Pancreas (tissue), 10 donors: ENCODE measurements at regions not wholly inside any gene's neighbourhood (a gene's known extent, or its start where the extent isn't known, plus 50 kb on each side); places are given as distances from the start of the nearest gene placed in this dataset.

Source experiments
- ATAC-seq, 4 donors: fragments of 200-7000 bp; cut with Tn5 transposase; one replicate each; pipeline versions ENCODE4 v1.8.0 to v1.9.1; 2020; ENCODE audit warnings: mild to moderate bottlenecking in 4 of 4, moderate library complexity in 4 of 4
- DNase-seq, 6 donors: peaks; one replicate each; pipeline ENCODE4 v3.0.0-alpha.2; 2020
- FAIRE-seq: peaks from 2 replicates; lab custom pipeline; 2012; peaks lifted over from hg19 to GRCh38; lab: Jason Lieb, UNC
- H3K27ac ChIP-seq, 4 donors: fragments of 200-600 bp; sonication (generic); 1 replicate in 3 of 4; 2 replicates in 1 of 4; pipeline versions ENCODE4 v1.5.0 to v1.8.0; 2020
- H3K27me3 ChIP-seq, 4 donors: fragments of 200-600 bp; one replicate each; pipeline ENCODE4 v1.8.0; 2021
- H3K36me3 ChIP-seq, 3 donors: fragments of 200-600 bp; sonication (generic) in 1 of 3; one replicate each; pipeline versions ENCODE4 v1.5.0 to v1.8.0; 2020 to 2021
- H3K4me1 ChIP-seq, 3 donors: fragments of 200-600 bp; one replicate each; pipeline ENCODE4 v1.8.0; 2021
- H3K4me3 ChIP-seq, 4 donors: fragments of 200-600 bp; sonication (generic) in 2 of 4; one replicate each; pipeline versions ENCODE4 v1.5.0 to v1.8.0; 2020 to 2021
- H3K9me3 ChIP-seq, 4 donors: fragments of 200-600 bp; one replicate each; pipeline ENCODE4 v1.8.0; 2021
- WGBS, 2 donors: extraction: QIAGEN DNeasy Blood & Tissue Kit; methylation state at CpG; one replicate each; pipeline ENCODE4 v1.1.7; 2013; 5-methylcytosine and 5-hydroxymethylcytosine counted together
- intact Hi-C, 3 donors: fragments of 100-400 bp; cut with DNase I; formaldehyde crosslinking; loops; one replicate each; pipeline versions ENCODE4 v1.11.1 to v1.14.2; 2022
- TF ChIP-seq, protein P1 (sequence below), 4 donors: fragments of 200-600 bp; sonication (generic) in 3 of 4; IDR thresholded peaks; one replicate each; pipeline versions ENCODE4 v1.5.0 to v1.8.0; 2021; ENCODE audit warnings: antibody characterized with exemption in 4 of 4
- donor health status: healthy with polysubstance abuse.
- donor health status: DM: no; HTN: no; CAD: no; lungs with moderate emphysema.
- donor health status: DM: no; HTN: no; CAD: no.
- donor health status: control.
- donor health status: control.
- donor health status: Bipolar disorder and iron deficiency.
- donor health status: DM: yes; HTN: yes; CAD: no.
- donor health status: DM: no; HTN: no; CAD: no.
- donor health status: DM: no; HTN: no; CAD: no.
- donor health status: DM: yes; HTN: yes; CAD: no.

DNA sequence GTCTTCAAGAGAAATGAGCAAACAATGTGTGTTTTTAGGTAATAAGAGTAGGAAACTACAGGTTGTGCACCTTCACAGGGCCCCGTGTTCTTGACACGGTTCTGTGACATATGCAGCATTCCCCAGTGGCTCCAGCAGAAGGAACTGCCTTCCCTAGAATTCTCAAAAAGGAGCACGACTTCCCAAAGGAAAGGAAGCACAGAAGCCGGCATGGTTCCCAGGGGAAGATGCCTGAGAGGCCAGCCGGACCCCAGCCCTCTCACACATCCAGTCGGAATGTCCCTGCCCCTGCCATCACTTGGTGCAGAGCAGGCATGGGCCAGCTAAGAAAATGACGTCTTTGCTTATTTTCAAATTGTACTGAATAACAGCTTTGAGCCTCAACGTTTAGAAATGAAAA lies 187.3 kb upstream of the NSMCE3 start:
- Histone ChIP-seq H3K4me1 (no peaks in the 10 kb centered on the region), H3K27me3 (no peaks in the 10 kb centered on the region), H3K4me3 (no peak overlapping the region), H3K36me3 (no peaks in the 10 kb centered on the region), H3K27ac (no peak overlapping the region), H3K9me3 (no peaks in the 10 kb centered on the region)
- TF ChIP-seq, protein P1, sequence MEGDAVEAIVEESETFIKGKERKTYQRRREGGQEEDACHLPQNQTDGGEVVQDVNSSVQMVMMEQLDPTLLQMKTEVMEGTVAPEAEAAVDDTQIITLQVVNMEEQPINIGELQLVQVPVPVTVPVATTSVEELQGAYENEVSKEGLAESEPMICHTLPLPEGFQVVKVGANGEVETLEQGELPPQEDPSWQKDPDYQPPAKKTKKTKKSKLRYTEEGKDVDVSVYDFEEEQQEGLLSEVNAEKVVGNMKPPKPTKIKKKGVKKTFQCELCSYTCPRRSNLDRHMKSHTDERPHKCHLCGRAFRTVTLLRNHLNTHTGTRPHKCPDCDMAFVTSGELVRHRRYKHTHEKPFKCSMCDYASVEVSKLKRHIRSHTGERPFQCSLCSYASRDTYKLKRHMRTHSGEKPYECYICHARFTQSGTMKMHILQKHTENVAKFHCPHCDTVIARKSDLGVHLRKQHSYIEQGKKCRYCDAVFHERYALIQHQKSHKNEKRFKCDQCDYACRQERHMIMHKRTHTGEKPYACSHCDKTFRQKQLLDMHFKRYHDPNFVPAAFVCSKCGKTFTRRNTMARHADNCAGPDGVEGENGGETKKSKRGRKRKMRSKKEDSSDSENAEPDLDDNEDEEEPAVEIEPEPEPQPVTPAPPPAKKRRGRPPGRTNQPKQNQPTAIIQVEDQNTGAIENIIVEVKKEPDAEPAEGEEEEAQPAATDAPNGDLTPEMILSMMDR (IDR thresholded peaks at IDR 0.05) = no peak
- FAIRE-seq (no peak), ATAC-seq (no peak), DNase-seq (no peak)
- 76 to 80% methylated on average over 8 of the region's 8 CpGs for WGBS, 2 donors
- intact Hi-C loops = no loop called here

DNA sequence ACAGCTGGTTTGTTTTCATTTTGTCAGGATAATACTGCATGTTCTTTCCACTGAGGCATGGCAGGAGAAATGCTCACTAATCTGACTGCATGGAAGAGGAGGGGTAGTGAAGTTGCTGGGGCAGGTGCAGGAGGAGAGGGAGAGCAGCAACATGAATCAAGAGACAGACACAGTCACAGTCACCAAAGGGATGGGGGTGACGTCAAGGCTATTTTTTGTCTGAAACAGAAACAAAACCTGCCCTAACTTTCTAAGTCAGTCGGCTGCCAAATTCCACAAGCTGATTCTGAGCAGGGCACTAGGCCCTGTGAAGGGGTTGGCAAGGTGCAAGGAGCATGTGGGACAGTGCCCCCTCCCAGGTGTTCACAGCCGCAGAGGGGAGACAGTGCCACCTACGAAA lies 186.6 kb upstream of the NSMCE3 start:
- Histone ChIP-seq H3K27ac (no peak overlapping the region), H3K9me3 (no peaks in the 10 kb centered on the region), H3K27me3 (no peaks in the 10 kb centered on the region), H3K4me1 (no peaks in the 10 kb centered on the region), H3K4me3 (no peak overlapping the region), H3K36me3 (no peaks in the 10 kb centered on the region)
- ATAC-seq = no peak
- FAIRE-seq = no peak
- intact Hi-C loops = no loop called here
- TF ChIP-seq, protein P1 (IDR thresholded peaks at IDR 0.05) = no peak
- WGBS, 2 donors = 80 to 82% methylated on average over 4 of the region's 4 CpGs
- no peak for DNase-seq

DNA sequence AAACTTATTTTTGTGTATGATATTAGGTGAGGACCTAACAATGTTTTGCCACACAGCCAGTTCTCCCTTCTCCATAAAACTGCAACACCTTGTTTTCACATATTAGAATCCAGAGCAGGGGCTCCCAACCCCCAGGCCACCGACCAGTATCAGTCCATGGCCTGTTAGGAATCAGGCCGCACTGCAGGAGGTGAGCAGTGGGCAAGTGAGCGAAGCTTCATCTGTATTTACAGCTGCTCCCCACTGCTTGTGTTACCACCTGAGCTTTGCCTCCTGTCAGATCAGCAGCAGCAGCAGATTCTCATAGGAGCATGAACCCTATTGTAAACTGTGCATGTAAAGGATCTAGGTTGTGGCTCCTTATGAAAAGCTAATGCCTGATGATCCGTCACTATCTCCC lies 185.9 kb upstream of the NSMCE3 start:
- Histone ChIP-seq H3K4me3 (no peak overlapping the region), H3K4me1 (no peaks in the 10 kb centered on the region), H3K9me3 (no peaks in the 10 kb centered on the region), H3K27ac (no peak overlapping the region), H3K27me3 (no peaks in the 10 kb centered on the region), H3K36me3 (no peaks in the 10 kb centered on the region)
- no peak for FAIRE-seq
- DNase-seq = no peak
- intact Hi-C loops = no loop called here
- WGBS, 2 donors = 93 to 97% methylated on average over 4 of the region's 4 CpGs
- TF ChIP-seq, protein P1 (IDR thresholded peaks at IDR 0.05) = no peak
- no peak for ATAC-seq

DNA sequence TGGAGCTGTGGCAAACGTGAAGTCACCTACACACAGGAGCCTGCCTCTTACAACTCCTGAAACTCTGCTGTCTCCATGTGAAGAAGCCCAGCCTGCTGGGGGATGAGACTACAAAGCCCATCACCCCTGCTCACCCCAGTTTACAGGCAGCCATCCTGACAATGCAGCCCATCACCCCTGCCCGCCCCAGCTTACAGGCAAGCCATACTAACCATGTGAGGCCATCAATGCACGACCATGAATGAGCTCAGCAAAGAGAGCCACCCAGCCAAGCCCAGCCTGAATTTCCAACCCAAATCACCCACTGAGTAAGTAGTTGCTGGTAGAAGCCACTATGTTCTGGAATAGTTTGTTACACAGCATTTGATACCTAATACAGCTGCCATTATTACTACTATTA lies 185.4 kb upstream of the NSMCE3 start:
- 85 to 88% methylated on average over 3 of the region's 3 CpGs for WGBS, 2 donors
- ATAC-seq (no peak), DNase-seq (no peak), FAIRE-seq (no peak)
- Histone ChIP-seq H3K27ac (no peak overlapping the region), H3K36me3 (no peaks in the 10 kb centered on the region), H3K27me3 (no peaks in the 10 kb centered on the region), H3K9me3 (no peaks in the 10 kb centered on the region), H3K4me3 (no peak overlapping the region), H3K4me1 (no peaks in the 10 kb centered on the region)
- intact Hi-C loops = no loop called here
- TF ChIP-seq, protein P1 (IDR thresholded peaks at IDR 0.05) = no peak

DNA sequence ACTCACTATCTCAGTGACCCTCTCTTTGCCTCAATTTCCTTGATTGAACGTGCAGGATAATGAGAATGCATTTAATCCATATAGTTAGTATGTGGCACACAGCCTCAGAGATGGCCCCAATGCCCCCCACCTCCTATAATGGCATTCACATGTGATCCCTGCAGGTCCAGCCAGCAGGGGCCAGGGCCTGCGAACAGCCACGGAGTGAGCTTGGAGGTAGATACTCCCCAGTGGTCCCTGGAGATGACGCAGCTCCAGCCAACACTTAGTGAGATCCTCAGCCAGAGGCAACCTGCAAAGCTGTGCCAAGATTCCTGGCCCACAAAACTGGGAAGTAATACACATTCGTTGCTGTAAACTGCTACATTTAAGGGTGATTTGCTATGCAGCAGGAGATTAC lies 184.9 kb upstream of the NSMCE3 start:
- WGBS, 2 donors = 79 to 81% methylated on average over 5 of the region's 5 CpGs
- TF ChIP-seq, protein P1 (IDR thresholded peaks at IDR 0.05) = no peak
- no peak for DNase-seq
- intact Hi-C loops = no loop called here
- no peaks in the 10 kb centered on the region for H3K4me1 ChIP-seq
- no peak for FAIRE-seq
- no peaks in the 10 kb centered on the region for H3K27me3 ChIP-seq
- no peaks in the 10 kb centered on the region for H3K9me3 ChIP-seq
- H3K27ac ChIP-seq = no peak overlapping the region
- ATAC-seq = no peak
- no peak overlapping the region for H3K4me3 ChIP-seq
- no peaks in the 10 kb centered on the region for H3K36me3 ChIP-seq
